ENCODE measurements at regions not wholly inside any gene's neighbourhood (a gene's known extent, or its start where the extent isn't known, plus 50 kb on each side); places are given as distances from the start of the nearest gene placed in this dataset.

GRCh38 chr11:90874281-90874680 lies 651.4 kb upstream of the CHORDC1 start:
- TF ChIP-seq EZH2 (IDR thresholded peaks at IDR 0.05; ENCODE audit: borderline replicate concordance, insufficient read depth, low read depth, low read length, poor library complexity, severe bottlenecking), result no peak
- TF ChIP-seq, protein P1, sequence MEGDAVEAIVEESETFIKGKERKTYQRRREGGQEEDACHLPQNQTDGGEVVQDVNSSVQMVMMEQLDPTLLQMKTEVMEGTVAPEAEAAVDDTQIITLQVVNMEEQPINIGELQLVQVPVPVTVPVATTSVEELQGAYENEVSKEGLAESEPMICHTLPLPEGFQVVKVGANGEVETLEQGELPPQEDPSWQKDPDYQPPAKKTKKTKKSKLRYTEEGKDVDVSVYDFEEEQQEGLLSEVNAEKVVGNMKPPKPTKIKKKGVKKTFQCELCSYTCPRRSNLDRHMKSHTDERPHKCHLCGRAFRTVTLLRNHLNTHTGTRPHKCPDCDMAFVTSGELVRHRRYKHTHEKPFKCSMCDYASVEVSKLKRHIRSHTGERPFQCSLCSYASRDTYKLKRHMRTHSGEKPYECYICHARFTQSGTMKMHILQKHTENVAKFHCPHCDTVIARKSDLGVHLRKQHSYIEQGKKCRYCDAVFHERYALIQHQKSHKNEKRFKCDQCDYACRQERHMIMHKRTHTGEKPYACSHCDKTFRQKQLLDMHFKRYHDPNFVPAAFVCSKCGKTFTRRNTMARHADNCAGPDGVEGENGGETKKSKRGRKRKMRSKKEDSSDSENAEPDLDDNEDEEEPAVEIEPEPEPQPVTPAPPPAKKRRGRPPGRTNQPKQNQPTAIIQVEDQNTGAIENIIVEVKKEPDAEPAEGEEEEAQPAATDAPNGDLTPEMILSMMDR (IDR thresholded peaks at IDR 0.05), result no peak
